NCI-H1694 treated with DMSO at 0.1 percent for 48 hours (cell line): ENCODE measurements at regions not wholly inside any gene's neighbourhood (a gene's known extent, or its start where the extent isn't known, plus 50 kb on each side); places are given as distances from the start of the nearest gene placed in this dataset.
"Not testable (repeated sequence)": the region's sequence is repeated elsewhere in the genome, so short reads cannot be mapped to it uniquely, and the experiment has no call there.

ENCODE experiments used
- DNase-seq: peaks from one replicate; lab custom pipeline; 2025; lab: John Stamatoyannopoulos, UW

GRCh38 chr21:33993286-33994231 lies 78.0 kb upstream of the ATP5PO start:
- no peak for DNase-seq

DNA sequence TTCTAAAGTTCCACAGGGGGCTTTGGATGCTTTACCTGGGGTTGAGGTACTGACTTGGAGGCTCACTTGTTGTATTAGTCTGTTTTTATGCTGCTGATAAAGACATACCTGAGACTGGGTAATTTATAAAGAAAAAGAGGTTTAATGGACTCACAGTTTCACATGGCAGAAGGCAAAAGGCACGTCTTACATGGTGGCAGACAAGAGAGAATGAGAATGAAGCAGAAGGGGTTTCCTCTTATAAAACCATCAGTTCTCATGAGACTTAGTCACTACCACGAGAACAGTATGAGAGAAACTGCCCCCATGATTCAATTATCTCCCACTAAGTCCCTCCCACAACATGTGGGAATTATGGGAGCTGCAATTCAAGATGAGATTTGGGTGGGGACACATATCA lies 76.8 kb upstream of the ATP5PO start:
- not testable (repeated sequence) for DNase-seq

DNA sequence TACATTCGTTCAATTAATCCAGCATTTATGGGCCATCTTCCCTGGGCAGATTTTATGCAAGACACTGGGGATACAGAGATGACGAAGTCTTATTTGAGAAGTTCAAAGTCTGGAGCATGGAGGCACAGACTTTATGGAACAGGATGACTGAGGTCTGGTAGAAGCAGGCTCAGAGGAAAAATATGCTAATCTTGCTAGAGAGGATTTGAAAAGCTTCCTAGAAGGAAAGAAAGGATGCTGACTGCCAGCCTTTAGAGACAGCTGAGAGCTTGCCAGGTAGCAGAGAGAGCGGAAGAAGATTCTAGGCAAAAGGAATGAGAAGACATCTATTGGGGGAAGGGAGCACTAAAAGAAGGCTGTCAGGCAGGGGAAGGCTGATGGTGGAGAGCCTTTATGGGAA lies 75.5 kb upstream of the ATP5PO start:
- DNase-seq, result no peak

- no peak for DNase-seq
These were observed 73.8 kb upstream of the ATP5PO start for GRCh38 chr21:33989440-33989839.

DNA sequence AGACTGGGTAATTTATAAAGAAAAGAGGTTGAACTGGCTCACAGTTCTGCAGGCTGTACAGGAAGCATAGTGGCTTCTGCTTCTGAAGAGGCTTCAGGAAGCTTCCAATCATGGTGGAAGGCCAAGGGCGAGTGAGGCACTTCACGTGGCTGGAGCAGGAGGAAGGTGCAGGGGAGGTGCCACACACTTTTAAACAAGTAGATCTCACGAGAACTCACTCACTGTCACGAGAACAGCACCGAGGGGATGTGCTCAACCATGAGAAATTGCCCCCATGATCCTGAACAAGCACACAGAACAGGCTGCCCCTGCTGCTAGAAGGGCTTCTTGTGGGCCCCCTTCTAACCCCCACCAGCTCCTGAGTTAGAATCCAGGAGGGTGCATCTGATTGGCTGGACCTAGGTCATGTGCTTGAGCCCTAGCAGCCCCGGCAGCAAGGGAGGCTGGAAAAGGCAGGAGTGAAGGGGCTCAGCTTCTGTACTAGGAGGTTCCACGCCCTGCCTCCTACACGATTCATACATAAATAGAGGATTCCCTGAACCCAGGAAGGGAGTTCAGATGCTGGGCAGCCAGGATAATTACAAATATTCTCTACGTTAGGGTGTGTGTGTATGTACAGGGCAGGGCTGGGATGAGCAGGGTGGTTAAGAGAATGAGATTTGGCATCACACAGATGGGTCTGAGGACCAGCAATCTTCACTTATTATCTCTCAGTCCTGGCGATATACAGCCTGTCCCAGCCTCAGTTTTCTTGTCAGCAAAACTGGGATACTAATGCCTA lies 72.8 kb upstream of the ATP5PO start:
- no peak for DNase-seq

- no peak for DNase-seq
These were observed 71.9 kb upstream of the ATP5PO start for GRCh38 chr21:33987461-33987860.

- no peak for DNase-seq
These were observed 69.8 kb upstream of the ATP5PO start for GRCh38 chr21:33985117-33986050.

GRCh38 chr21:33984021-33984481 lies 68.4 kb upstream of the ATP5PO start:
- no peak for DNase-seq

GRCh38 chr21:33981391-33982101 lies 65.9 kb upstream of the ATP5PO start:
- DNase-seq, result no peak

GRCh38 chr21:33980276-33980916 lies 64.8 kb upstream of the ATP5PO start:
- no peak for DNase-seq

DNA sequence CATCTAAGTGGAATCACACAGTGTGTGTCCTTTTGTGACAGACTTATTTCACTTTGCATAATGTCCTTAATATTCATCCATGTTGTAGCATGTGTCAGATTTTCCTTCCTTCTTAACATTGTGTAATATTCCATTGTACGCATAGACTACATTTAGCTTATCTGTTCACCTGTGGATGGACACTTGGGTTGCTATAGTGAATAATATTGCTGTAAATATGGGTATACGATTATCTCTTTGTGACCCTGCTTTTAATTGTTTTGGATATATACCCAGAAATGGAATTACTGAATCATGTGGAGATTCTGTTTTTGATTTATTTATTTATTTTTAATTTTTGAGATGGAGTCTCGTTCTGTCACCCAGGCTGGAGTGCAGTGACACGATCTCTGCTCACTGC lies 63.0 kb upstream of the ATP5PO start:
- no peak for DNase-seq

DNA sequence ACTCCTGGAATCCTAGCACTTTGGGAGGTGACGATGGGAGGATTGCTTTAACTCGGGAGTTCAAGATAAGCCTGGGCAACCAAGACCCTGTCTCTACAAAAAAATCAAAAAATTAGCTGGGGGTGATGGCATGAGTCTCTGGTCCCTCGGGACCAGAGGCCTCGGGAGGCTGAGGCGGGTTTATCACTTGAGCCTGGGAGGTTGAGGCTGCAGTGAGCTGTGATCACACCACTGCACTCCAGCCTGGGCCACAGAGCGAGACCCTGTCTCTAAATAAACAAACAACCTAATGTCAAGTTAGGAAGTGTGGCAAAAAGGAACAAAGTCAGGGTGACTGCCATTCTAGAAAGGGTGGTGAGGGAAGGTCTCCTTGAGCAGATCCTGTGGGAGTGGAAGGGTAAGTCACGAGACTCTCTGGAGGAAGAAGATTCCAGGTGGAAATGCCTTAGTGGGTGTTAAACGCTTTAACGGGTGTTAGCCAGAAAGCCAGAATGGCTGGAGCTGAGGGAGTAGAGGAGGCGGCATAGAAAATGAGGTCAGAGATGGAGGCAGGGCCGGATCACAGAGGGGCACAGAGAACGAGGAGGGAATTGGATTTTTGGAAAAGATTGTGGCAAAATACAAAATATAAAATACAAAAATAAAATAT lies 62.2 kb upstream of the ATP5PO start:
- DNase-seq, result no peak

- no peak for DNase-seq
These were observed 61.6 kb upstream of the ATP5PO start for GRCh38 chr21:33977017-33977720.

DNA sequence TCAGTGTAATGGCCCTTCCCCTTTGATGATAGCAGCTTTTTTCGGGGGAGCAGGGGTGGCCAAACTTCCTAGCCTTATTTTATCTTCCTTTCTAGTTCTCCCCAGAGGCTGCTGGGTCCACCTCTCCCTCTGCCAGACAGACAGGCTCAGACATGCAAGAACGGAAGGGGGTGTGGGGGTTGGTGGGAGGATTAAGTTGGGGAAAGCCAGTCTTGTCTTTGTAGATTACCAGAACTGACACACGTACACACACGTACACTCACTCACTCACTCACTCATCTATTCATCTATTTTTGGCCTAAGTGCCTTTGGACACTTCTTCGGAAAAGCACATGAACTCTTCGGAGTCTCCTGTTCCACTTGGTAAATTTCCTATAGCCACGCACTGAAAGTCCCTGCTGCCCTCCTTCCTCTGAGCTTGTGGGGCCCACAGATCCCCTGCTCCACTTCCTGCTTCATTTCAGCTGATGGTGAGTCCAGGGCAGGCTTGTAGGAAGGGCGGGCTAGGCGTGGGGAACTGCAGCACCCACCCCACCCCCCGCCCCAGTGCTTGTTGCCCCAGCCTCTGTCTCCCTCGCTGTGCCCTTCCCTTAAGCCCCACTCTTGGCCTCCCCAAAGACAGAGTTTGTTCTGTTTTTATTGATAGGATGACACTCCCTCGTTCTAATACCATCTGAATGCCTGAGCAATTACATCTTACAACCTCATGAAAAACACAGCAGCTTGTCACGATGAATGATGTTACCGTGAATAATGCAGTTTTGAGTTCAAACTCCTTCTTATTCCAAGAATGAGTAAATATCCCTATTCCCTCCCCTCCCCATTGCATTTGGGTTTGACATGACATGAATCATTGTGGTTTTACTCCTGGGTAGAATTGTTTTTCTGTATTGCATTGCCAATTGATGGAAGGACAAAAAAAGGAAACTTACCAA lies 60.7 kb upstream of the ATP5PO start:
- DNase-seq, result no peak

- no peak for DNase-seq
These were observed 60.0 kb upstream of the ATP5PO start for GRCh38 chr21:33975548-33976081.

- DNase-seq, result no peak
These were observed 59.2 kb upstream of the ATP5PO start for GRCh38 chr21:33974513-33975468.

DNA sequence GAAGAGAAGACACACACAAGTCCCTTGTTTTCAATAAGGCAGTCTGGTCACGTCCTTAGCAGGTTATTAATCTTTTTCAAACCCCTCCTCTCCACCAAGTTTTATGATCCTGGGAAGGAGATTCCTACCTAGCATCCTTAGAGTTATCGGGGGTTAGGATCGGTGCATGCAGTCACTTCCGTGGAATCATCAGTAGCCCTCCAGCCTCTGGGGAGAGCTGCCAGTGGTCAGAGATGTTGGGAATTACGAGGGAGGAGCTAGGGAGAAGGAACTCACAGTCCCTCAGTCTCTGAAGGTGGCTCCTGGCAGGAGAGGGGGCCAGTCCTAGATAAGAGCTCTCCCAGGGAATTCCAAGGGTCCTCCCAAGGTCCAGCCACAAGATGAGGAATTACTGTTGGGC lies 57.7 kb upstream of the ATP5PO start:
- DNase-seq, result no peak
